ENCODE measurements at regions not wholly inside any gene's neighbourhood (a gene's known extent, or its start where the extent isn't known, plus 50 kb on each side); places are given as distances from the start of the nearest gene placed in this dataset.

- H3K4me3 ChIP-seq (ENCODE audit: low read length): no peak overlapping the region
Measured at GRCh38 chr2:59959944-59960343, 593.5 kb downstream of the BCL11A start.

GRCh38 chr2:59957504-59957903, 596.0 kb downstream of the BCL11A start:
- Histone ChIP-seq H3K36me3 (ENCODE audit: insufficient read depth, low read length) (no peaks in the 10 kb centered on the region), H3K27me3 (ENCODE audit: control insufficient read depth, insufficient read depth, low read length) (no peaks in the 10 kb centered on the region), H3K4me2 (ENCODE audit: low read length) (no peak overlapping the region), H3K4me3 (ENCODE audit: low read length) (no peak overlapping the region), H3K4me1 (ENCODE audit: control insufficient read depth, insufficient read depth, low read length) (no peaks in the 10 kb centered on the region), H3K9ac (ENCODE audit: low read depth, low read length) (no peak overlapping the region), H3K9me3 (replicated peaks; ENCODE audit: low read length) (no peaks in the 10 kb centered on the region)

More at GRCh38 chr2:59959944-59960343, 593.5 kb downstream of the BCL11A start:
- Histone ChIP-seq H3K9ac (ENCODE audit: low read depth, low read length) (no peak overlapping the region), H3K9me3 (replicated peaks; ENCODE audit: low read length) (no peaks in the 10 kb centered on the region), H3K4me2 (ENCODE audit: low read length) (no peak overlapping the region), H3K27me3 (ENCODE audit: control insufficient read depth, insufficient read depth, low read length) (no peaks in the 10 kb centered on the region), H3K36me3 (ENCODE audit: insufficient read depth, low read length) (no peaks in the 10 kb centered on the region), H3K4me1 (ENCODE audit: control insufficient read depth, insufficient read depth, low read length) (no peaks in the 10 kb centered on the region)

DNA sequence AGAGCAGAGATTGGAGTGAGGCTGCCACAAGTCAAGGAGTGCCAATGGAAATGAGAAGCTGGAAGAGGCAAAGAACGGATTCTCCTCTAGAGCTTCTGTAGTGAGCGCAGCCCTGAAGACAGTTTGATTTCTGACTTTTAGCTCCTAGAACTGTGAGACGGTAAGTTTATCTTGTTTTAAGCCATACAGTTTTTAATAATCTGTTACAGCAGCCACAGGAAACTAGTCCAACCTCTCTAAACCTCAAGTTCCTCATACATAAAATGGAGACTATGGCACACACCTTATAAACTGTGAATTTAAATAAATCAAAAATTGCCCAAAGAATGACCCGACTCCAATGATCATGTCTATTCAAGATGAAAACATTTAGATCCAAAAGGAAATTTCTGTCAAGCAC, 596.5 kb downstream of the BCL11A start:
- Histone ChIP-seq H3K36me3 (ENCODE audit: insufficient read depth, low read length) (no peaks in the 10 kb centered on the region), H3K9me3 (replicated peaks; ENCODE audit: low read length) (no peaks in the 10 kb centered on the region), H3K27me3 (ENCODE audit: control insufficient read depth, insufficient read depth, low read length) (no peaks in the 10 kb centered on the region), H3K4me3 (ENCODE audit: low read length) (no peak overlapping the region), H3K4me2 (ENCODE audit: low read length) (no peak overlapping the region), H3K4me1 (ENCODE audit: control insufficient read depth, insufficient read depth, low read length) (no peaks in the 10 kb centered on the region), H3K9ac (ENCODE audit: low read depth, low read length) (no peak overlapping the region)

- Histone ChIP-seq H3K4me3 (ENCODE audit: low read length) (no peak overlapping the region), H3K9ac (ENCODE audit: low read depth, low read length) (no peak overlapping the region), H3K9me3 (replicated peaks; ENCODE audit: low read length) (no peaks in the 10 kb centered on the region), H3K4me1 (ENCODE audit: control insufficient read depth, insufficient read depth, low read length) (no peaks in the 10 kb centered on the region), H3K36me3 (ENCODE audit: insufficient read depth, low read length) (no peaks in the 10 kb centered on the region), H3K4me2 (ENCODE audit: low read length) (no peak overlapping the region), H3K27me3 (ENCODE audit: control insufficient read depth, insufficient read depth, low read length) (no peaks in the 10 kb centered on the region)
Measured at GRCh38 chr2:59947917-59948541, 605.4 kb downstream of the BCL11A start.

DNA sequence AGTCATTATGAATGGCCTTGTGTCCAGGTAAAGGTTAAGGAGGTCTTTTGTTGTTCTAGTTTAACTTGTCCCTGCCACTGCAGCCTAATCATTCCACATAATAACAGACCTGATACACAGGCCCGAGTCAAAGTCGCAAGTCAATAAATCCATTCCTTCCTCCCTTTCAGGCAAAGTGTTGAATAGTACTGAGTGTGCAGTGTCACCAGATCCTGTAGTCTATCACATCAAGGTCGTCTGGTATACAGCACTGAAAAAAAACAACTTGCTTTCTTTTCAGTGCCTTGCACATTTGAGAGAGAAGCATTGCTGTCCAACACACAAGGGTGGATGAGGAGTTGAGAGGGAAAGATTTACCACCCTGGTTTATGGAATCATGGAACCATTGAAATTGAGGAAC, 606.2 kb downstream of the BCL11A start:
- H3K9me3 ChIP-seq (replicated peaks; ENCODE audit: low read length): no peaks in the 10 kb centered on the region
- H3K4me1 ChIP-seq (ENCODE audit: control insufficient read depth, insufficient read depth, low read length): no peaks in the 10 kb centered on the region
- H3K4me2 ChIP-seq (ENCODE audit: low read length): no peak overlapping the region
- H3K36me3 ChIP-seq (ENCODE audit: insufficient read depth, low read length): no peaks in the 10 kb centered on the region
- H3K9ac ChIP-seq (ENCODE audit: low read depth, low read length): no peak overlapping the region
- no peaks in the 10 kb centered on the region for H3K27me3 ChIP-seq (ENCODE audit: control insufficient read depth, insufficient read depth, low read length)
- no peak overlapping the region for H3K4me3 ChIP-seq (ENCODE audit: low read length)

- no peak overlapping the region for H3K9ac ChIP-seq (ENCODE audit: low read depth, low read length)
- H3K4me2 ChIP-seq (ENCODE audit: low read length): no peak overlapping the region
- H3K27me3 ChIP-seq (ENCODE audit: control insufficient read depth, insufficient read depth, low read length): no peaks in the 10 kb centered on the region
- no peak overlapping the region for H3K4me3 ChIP-seq (ENCODE audit: low read length)
- peaks cover 3% of the 10 kb centered on the region for H3K9me3 ChIP-seq (replicated peaks; ENCODE audit: low read length)
- no peaks in the 10 kb centered on the region for H3K36me3 ChIP-seq (ENCODE audit: insufficient read depth, low read length)
- no peaks in the 10 kb centered on the region for H3K4me1 ChIP-seq (ENCODE audit: control insufficient read depth, insufficient read depth, low read length)
Measured at GRCh38 chr2:59939236-59939635, 614.2 kb downstream of the BCL11A start.

DNA sequence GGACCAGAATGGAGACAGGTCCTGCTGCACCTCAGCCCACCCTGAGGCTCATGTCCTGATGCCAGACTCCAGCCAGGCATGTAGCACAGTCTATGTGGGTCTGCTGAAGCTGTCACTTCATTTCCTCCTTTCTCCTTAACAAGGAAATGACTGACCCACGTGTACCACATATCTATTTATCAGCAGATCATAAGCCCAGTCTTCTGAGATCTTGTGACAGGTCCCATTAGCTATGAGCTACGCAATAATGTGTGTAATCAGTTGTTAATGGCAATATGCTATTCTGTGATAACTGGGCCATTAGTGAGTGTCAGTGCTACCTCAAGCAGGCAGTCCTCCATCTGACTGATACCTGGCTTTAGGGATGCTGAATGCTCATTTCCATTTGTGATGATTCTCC, 615.3 kb downstream of the BCL11A start:
- H3K9ac ChIP-seq (ENCODE audit: low read depth, low read length): no peak overlapping the region
- no peak overlapping the region for H3K4me3 ChIP-seq (ENCODE audit: low read length)

GRCh38 chr2:59936048-59936447, 617.4 kb downstream of the BCL11A start:
- H3K9ac ChIP-seq (ENCODE audit: low read depth, low read length): no peak overlapping the region
- H3K4me3 ChIP-seq (ENCODE audit: low read length): no peak overlapping the region
- peaks cover 3% of the 10 kb centered on the region for H3K9me3 ChIP-seq (replicated peaks; ENCODE audit: low read length)
- H3K36me3 ChIP-seq (ENCODE audit: insufficient read depth, low read length): no peaks in the 10 kb centered on the region
- no peak overlapping the region for H3K4me2 ChIP-seq (ENCODE audit: low read length)
- H3K4me1 ChIP-seq (ENCODE audit: control insufficient read depth, insufficient read depth, low read length): no peaks in the 10 kb centered on the region
- H3K27me3 ChIP-seq (ENCODE audit: control insufficient read depth, insufficient read depth, low read length): no peaks in the 10 kb centered on the region

More for the DNA sequence above, 615.3 kb downstream of the BCL11A start:
- Histone ChIP-seq H3K27me3 (ENCODE audit: control insufficient read depth, insufficient read depth, low read length) (no peaks in the 10 kb centered on the region), H3K4me2 (ENCODE audit: low read length) (no peak overlapping the region), H3K36me3 (ENCODE audit: insufficient read depth, low read length) (no peaks in the 10 kb centered on the region), H3K9me3 (replicated peaks; ENCODE audit: low read length) (peaks cover 3% of the 10 kb centered on the region), H3K4me1 (ENCODE audit: control insufficient read depth, insufficient read depth, low read length) (no peaks in the 10 kb centered on the region)

DNA sequence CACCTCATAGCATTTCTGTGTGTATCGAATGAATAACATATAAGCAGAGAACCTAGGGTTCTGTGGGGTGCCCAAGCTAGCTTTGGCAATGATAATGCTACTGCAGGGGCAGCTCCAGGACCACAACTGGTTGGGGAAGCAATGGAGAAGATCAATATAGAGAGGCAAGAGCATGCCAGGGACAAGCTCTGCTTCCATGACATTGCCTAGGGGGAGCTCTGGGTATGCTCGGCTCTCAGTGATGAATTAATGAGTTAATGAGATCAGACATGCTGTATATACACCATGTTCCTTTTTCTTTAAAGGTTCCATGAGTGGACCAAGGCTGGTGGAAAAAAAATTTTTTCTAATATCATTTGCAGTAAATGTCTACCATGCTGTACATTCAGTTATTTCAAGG, 618.4 kb downstream of the BCL11A start:
- no peak overlapping the region for H3K9ac ChIP-seq (ENCODE audit: low read depth, low read length)

DNA sequence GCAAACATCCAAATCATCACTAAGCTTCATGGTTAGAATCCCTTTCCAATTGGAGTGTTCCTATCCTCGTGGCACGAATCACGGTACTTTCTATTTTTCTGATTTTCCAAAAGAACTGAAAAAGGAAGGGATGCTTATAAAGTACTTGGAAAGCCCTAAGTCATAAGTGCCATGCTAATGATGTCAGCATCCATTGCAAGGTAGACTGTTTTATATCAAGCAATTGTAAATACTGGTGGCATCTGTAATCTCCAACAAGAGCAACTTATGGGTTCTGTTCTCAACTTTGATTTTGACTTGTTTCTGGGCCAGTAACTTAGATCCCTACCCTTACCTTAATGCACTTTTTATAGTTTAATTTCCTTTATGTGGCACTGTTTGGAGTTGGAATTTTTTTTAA, 619.5 kb downstream of the BCL11A start:
- Histone ChIP-seq H3K4me2 (ENCODE audit: low read length) (no peak overlapping the region), H3K9ac (ENCODE audit: low read depth, low read length) (no peak overlapping the region), H3K27me3 (ENCODE audit: control insufficient read depth, insufficient read depth, low read length) (no peaks in the 10 kb centered on the region), H3K36me3 (ENCODE audit: insufficient read depth, low read length) (no peaks in the 10 kb centered on the region), H3K4me1 (ENCODE audit: control insufficient read depth, insufficient read depth, low read length) (no peaks in the 10 kb centered on the region), H3K9me3 (replicated peaks; ENCODE audit: low read length) (peaks cover 3% of the 10 kb centered on the region), H3K4me3 (ENCODE audit: low read length) (no peak overlapping the region)

More for the DNA sequence above, 618.4 kb downstream of the BCL11A start:
- Histone ChIP-seq H3K4me1 (ENCODE audit: control insufficient read depth, insufficient read depth, low read length) (no peaks in the 10 kb centered on the region), H3K9me3 (replicated peaks; ENCODE audit: low read length) (peaks cover 3% of the 10 kb centered on the region), H3K27me3 (ENCODE audit: control insufficient read depth, insufficient read depth, low read length) (no peaks in the 10 kb centered on the region), H3K36me3 (ENCODE audit: insufficient read depth, low read length) (no peaks in the 10 kb centered on the region), H3K4me2 (ENCODE audit: low read length) (no peak overlapping the region), H3K4me3 (ENCODE audit: low read length) (no peak overlapping the region)

DNA sequence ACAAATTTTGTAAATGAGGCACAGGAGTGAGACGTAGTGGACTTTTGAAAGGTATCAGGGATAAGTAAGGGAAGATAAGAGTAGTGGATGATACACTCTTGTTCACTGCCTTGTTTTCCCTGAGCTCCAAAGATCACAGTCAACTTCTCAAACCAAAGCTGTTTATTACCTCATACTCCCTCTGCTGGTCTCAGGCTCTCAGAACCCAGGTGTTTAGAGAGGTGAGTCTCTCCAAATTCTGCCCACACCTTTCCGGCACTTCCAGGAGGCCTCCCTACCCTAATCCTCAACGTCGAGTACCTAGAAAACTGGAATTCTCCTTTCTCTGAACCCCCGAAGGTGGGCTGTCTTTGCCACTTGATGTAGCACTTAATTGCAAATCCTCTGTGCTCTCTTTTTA, 621.1 kb downstream of the BCL11A start:
- no peaks in the 10 kb centered on the region for H3K36me3 ChIP-seq (ENCODE audit: insufficient read depth, low read length)
- H3K4me3 ChIP-seq (ENCODE audit: low read length): no peak overlapping the region
- H3K4me2 ChIP-seq (ENCODE audit: low read length): no peak overlapping the region
- H3K9ac ChIP-seq (ENCODE audit: low read depth, low read length): no peak overlapping the region
- no peaks in the 10 kb centered on the region for H3K27me3 ChIP-seq (ENCODE audit: control insufficient read depth, insufficient read depth, low read length)
- peaks cover 2% of the 10 kb centered on the region for H3K9me3 ChIP-seq (replicated peaks; ENCODE audit: low read length)
- no peaks in the 10 kb centered on the region for H3K4me1 ChIP-seq (ENCODE audit: control insufficient read depth, insufficient read depth, low read length)

DNA sequence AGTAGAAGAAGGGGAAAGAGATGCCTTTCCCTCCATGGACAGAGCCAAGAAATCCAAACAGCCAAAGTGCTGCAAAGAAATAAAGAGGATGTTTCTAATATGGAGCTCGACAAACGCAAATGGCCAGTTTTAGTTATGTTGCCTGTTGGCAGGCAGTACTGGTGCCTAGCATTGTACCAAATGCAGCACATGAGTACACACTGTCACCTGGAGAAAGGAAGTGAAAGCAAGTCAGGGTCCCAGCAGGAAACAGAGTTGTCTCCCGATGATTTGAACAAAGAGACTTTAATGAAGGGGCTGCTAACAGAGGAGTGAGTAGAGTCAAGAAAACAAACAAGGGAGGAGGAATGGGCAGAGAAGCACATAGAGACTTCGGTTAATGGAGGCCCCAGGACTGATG, 623.0 kb downstream of the BCL11A start:
- no peaks in the 10 kb centered on the region for H3K4me1 ChIP-seq (ENCODE audit: control insufficient read depth, insufficient read depth, low read length)
- H3K9ac ChIP-seq (ENCODE audit: low read depth, low read length): no peak overlapping the region
- H3K36me3 ChIP-seq (ENCODE audit: insufficient read depth, low read length): no peaks in the 10 kb centered on the region
- H3K9me3 ChIP-seq (replicated peaks; ENCODE audit: low read length): peaks cover 3% of the 10 kb centered on the region
- no peak overlapping the region for H3K4me2 ChIP-seq (ENCODE audit: low read length)
- no peaks in the 10 kb centered on the region for H3K27me3 ChIP-seq (ENCODE audit: control insufficient read depth, insufficient read depth, low read length)
- no peak overlapping the region for H3K4me3 ChIP-seq (ENCODE audit: low read length)

All from skeletal muscle satellite cell (primary cell).